AG04449 (cell line): ENCODE measurements at regions not wholly inside any gene's neighbourhood (a gene's known extent, or its start where the extent isn't known, plus 50 kb on each side); places are given as distances from the start of the nearest gene placed in this dataset.

Source experiments
- CTCF ChIA-PET: fragments of 350-600 bp; formaldehyde crosslinking; extraction: SDS; loops from one replicate; lab custom pipeline; 2021; ENCODE audit warnings: antibody characterized with exemption; lab: Yijun Ruan, JAX
- POLR2A ChIA-PET: fragments of 400-600, 350-600 bp; formaldehyde crosslinking; extraction: SDS; loops from one replicate; lab custom pipeline; 2020; ENCODE audit warnings: antibody characterized with exemption, inconsistent platforms; lab: Yijun Ruan, JAX
- DNase-seq: peaks from one replicate; pipeline ENCODE4 v3.0.0-alpha.2; 2010; ENCODE audit warnings: low read depth, low spot score
- H3K4me3 ChIP-seq: 2 replicates; pipeline ENCODE4 v1.5.1; 2011; ENCODE audit warnings: low read depth, mild to moderate bottlenecking, control low read depth, low read length
- TF ChIP-seq, protein P1 (sequence below): IDR thresholded peaks from one replicate; pipeline ENCODE4 v1.5.1; 2011; ENCODE audit warnings: mild to moderate bottlenecking, moderate library complexity, low read length, control low read depth, inconsistent platforms; ENCODE audit not compliant: insufficient read depth; ENCODE audit errors: missing control alignments

DNA sequence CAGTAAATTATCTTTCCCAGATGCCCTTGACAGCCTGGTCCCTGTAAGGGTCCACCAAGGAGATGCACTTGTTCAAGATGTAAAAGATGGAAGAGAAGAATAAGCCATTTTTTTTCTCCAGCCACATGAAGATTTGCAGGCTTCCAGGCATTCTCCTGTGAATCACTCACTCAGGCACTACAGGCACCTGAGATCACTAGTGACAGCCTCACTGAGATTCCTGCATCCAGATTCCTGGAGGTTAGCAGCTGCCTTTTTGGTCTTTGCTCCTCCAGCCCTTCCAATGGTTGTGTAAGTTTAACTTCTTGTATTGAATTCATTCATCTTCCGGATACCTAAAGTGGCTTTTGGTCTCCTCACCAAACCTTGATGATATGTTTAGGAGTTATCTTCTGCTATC, 630.2 kb upstream of the CADM1 start:
- no peak for DNase-seq
- TF ChIP-seq, protein P1, sequence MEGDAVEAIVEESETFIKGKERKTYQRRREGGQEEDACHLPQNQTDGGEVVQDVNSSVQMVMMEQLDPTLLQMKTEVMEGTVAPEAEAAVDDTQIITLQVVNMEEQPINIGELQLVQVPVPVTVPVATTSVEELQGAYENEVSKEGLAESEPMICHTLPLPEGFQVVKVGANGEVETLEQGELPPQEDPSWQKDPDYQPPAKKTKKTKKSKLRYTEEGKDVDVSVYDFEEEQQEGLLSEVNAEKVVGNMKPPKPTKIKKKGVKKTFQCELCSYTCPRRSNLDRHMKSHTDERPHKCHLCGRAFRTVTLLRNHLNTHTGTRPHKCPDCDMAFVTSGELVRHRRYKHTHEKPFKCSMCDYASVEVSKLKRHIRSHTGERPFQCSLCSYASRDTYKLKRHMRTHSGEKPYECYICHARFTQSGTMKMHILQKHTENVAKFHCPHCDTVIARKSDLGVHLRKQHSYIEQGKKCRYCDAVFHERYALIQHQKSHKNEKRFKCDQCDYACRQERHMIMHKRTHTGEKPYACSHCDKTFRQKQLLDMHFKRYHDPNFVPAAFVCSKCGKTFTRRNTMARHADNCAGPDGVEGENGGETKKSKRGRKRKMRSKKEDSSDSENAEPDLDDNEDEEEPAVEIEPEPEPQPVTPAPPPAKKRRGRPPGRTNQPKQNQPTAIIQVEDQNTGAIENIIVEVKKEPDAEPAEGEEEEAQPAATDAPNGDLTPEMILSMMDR: no peak
- ChIA-PET CTCF (no interaction called here), POLR2A (no interaction called here)
- no peak overlapping the region for H3K4me3 ChIP-seq

- ChIA-PET POLR2A (no interaction called here), CTCF (no interaction called here)
- H3K4me3 ChIP-seq: no peak overlapping the region
- no peak for DNase-seq
- TF ChIP-seq, protein P1: no peak
Observed at GRCh38 chr11:116132273-116132978, 628.2 kb upstream of the CADM1 start.

- POLR2A ChIA-PET: no interaction called here
- CTCF ChIA-PET: no interaction called here
- TF ChIP-seq, protein P1: no peak
- H3K4me3 ChIP-seq: no peak overlapping the region
- DNase-seq: no peak
Observed at GRCh38 chr11:116130122-116130521, 625.9 kb upstream of the CADM1 start.

GRCh38 chr11:116129456-116129855, 625.2 kb upstream of the CADM1 start:
- no peak for DNase-seq
- ChIA-PET CTCF (no interaction called here), POLR2A (no interaction called here)
- TF ChIP-seq, protein P1: no peak
- no peak overlapping the region for H3K4me3 ChIP-seq

DNA sequence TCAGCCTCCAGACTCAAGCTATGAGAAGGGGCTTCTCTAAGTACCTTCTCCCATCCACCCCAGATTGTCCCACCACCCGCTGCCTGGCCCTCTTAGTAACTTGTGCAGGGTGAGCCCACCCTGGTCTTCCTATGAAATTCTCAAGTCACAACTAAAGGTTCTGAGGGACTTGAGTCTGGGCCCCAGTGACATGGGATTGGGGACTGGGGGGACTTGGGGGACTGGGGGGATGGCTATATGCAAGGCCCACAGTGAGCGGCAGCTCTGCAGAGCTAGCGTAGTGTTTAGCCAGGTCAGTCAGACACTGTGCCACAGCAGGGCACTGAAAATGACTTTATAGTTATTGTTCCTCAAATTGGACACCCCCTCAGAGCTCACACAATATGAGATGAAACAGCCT, 622.3 kb upstream of the CADM1 start:
- DNase-seq: no peak
- ChIA-PET CTCF (no interaction called here), POLR2A (no interaction called here)
- H3K4me3 ChIP-seq: no peak overlapping the region
- TF ChIP-seq, protein P1: no peak

GRCh38 chr11:116124922-116125714, 620.9 kb upstream of the CADM1 start:
- H3K4me3 ChIP-seq: no peak overlapping the region
- DNase-seq: no peak
- ChIA-PET CTCF (no interaction called here), POLR2A (no interaction called here)
- TF ChIP-seq, protein P1: no peak
